Fibroblast of peridontal ligament (primary cell): ENCODE measurements at regions not wholly inside any gene's neighbourhood (a gene's known extent, or its start where the extent isn't known, plus 50 kb on each side); places are given as distances from the start of the nearest gene placed in this dataset.

Experiments
- DNase-seq: peaks from one replicate; pipeline ENCODE4 v3.0.0-alpha.2; 2010; ENCODE audit errors: extremely low read depth

DNA sequence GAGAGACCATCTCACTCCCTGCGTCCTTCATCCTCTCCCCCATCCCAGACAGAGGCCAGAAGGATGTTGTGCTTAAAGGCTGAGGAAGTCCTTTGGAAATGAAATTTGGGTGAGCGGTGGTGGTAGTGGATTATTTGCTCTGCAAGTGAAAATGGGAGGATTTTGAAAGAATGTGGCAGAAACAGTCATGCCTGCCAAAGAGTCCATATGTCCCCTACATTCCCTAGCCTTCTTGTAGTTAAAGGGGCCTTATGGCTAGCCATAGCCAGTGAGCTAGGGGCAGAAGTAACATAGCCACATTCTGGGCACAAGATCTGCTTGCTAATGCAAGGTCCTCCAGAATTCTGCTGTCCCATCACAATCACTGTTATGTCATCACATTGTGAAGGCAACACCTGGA lies 360.2 kb upstream of the TSHZ3 start:
- DNase-seq = no peak

DNA sequence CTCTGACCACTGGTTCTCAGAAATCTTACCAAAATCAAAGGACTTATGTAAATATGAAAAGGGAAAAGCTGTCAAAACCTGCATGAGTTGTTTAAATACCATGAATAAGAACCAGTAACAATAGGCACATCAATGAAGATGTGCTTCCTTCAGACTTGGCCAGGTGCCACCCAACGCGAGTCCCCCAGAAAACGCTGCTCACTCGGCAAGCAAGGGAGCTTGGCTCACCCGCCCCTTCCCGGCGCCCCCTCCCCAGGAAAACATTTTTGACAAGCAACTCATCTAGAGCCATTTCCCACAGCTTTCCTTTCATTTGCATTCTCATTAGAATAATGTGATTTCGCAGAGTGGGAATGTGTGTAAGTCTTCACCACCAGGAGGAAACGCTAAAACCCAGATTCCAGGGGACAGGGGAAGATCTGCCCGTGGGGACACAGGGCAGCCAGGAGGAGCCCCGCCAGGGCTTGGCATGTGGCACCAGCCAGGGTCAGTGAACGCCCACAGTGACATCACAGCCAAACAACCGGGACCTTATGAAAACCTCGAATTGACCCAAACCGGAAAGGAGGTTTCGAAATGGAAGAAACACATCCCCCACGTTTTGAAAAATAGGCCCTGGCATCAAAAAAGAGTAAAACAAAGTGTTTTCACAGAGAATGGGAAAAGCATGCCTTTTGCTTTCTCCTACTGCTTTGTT lies 366.2 kb upstream of the TSHZ3 start:
- DNase-seq = no peak

DNA sequence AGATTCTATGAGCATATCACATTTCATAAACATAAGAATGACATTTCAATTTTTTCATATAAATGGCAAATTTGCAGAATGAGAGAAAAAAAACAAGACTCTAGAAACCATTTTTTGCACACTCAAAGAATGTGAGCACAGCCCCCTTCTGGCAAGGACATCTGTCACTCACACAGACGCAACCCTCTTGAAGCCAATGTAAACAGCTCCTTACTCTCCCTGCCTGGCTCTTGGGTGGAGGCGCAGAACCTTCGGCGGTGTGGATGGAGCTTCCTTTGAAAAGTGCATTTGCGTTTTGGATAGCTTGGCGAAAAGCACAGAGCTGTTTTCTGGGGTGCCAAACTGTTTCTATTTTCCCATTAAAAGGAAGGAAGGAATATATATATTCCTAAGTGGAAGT lies 367.6 kb upstream of the TSHZ3 start:
- no peak for DNase-seq

DNA sequence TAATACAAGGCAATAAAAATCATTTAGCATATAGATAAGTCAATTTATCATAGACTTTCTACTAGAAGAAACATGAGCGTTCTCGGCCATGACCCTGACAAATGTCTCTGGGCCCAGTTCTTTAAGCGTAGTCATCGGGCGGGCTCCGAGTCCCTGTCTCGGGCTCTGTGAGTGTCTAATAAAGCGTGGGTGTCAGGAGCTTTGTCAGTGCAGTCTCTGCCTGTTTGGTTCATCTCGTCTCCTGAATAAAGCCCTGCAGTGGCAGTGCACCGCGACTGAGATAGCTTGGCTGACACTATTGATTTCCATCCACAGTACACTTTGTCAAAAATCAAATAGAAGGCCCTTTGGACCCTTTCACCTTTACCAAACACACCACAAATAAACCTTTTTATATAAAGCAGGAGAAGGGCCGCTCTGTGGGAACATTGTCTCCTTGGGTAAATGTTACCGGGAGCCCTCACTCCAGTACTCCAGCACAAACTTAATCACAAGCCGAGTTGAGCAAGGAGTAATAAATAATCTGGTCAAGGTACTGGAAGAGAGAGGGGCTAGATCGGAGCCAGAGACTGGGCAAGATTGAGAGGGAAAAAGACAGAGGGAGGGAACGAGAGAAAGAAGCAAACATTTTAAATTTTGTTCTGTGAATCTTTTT lies 368.2 kb upstream of the TSHZ3 start:
- DNase-seq = no peak

DNA sequence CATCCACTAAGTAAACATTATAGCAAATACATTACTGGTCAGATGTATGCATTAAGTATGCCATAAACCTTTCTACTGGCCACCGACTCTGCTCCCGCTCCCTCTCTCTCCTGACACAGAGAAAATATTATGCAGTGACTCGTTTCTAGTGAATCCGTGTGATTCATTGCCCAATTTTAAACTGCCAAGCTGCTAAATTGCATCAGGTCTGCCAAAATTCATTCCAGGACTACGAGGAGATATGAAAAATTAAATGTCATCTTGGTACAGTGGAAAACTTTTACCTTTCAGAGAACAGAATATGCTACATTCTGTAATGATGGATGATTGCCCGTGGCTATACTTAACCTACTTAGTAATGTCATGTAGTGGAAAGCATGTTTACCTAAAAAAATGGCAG lies 368.8 kb upstream of the TSHZ3 start:
- DNase-seq = no peak

DNA sequence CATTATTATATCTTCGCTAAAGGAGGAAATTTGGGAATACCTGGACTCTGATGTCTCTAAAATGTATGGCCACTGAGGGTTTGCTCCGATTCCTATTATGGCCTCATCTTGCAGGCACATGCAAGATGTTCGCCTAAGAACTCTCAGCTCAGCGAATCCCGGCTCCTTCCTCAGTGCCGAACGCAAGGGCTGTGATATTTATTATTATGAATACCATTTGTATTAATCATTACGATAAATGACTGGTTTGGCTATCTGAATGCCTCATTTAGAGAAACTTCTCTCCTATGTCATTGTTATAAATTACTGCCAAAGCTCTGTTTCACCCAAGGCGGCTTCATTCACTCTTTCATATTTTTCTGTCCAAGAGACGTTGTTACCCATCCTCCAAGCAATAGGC lies 369.7 kb upstream of the TSHZ3 start:
- no peak for DNase-seq

DNA sequence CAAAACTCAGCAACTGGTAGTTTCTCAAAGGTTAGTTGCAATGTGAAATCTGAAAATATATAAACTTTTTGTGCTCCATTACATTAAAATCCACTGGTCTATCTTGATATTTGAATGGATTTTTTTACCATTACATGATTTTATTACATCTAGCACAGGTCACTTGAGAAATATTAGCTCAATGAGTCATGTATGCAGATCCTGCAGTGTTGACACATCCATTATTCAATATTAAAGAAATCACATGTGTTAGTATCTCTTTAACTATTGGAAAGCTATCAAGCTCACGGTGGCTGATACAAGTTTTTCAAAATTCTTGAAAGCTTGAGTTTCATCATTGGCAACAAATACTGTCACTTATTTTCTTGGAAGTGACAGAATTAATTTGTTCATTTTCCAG lies 373.9 kb upstream of the TSHZ3 start:
- no peak for DNase-seq

DNA sequence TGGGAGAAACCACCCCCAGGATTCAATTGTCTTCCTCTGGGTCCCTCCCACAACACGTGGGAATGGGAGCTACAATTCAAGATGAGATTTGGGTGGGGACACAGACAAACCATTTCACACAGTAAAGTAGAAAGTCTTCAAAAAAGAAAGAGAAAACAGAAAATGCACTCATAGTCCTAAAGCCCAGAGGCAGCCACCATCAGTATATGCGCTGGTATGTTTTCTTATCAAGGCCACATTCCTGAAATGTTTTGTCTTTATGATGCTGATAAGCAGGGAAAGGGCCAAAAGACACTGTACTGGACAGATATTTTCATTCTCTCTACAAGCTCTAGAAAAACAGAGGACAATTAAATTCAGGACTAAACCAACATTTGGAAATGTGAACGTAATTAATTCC lies 375.8 kb upstream of the TSHZ3 start:
- DNase-seq = no peak

DNA sequence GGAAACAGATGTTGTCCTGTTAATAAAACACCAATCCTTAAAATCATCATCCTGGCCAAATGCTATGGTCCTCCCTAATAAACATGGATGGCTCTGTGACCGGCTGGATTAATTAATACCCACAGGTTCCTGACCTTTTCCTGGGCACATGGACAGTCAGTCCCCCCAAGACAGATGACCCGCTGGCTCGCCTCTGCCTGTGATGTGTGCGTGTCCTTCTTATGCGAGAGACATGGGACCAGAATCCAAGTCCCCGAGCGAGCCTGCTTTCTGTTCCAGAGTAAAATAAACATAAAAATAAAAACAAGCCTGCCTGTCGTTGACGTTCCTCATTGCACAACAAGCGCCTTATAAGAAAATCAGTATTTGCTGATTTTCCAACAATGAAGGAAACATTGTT lies 378.3 kb upstream of the TSHZ3 start:
- DNase-seq = no peak

DNA sequence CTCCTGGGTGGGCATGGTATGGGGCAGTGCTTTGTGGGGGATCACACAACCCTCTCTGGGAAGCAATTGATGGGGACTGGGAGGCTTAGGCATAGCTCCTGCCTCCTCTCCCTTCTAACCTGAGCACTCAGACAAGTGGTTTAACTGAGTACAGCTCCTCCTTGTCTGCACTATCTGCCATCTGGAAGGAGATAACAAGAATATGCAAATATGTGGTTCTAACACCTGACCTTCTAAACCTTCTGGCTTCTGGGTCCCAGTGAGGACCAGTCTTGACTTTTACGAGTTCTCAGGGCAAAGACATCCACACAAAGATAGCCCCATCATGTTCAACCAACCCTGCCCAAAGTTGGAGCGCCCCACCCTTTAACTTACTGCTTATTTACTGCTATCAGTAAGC lies 381.0 kb upstream of the TSHZ3 start:
- DNase-seq = no peak

DNA sequence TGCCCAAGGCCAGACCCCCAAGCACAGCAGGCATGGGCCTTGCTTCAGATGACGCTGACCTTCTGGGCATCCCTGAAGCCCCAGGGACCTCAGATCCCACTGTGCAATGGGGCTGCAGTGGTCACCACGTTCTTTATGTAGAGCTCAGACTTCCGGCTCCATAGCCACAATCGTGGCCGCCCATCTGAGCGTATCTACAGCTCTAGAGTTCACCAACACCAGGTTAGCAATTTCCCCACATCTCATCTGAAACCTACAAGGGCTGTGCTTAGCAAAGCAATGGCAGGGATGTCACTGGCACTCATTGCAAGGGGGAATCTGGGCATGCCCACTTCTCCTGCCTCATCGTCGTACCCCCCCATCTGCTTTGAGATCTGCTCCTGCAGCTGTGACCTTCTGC lies 384.4 kb upstream of the TSHZ3 start:
- DNase-seq = no peak

DNA sequence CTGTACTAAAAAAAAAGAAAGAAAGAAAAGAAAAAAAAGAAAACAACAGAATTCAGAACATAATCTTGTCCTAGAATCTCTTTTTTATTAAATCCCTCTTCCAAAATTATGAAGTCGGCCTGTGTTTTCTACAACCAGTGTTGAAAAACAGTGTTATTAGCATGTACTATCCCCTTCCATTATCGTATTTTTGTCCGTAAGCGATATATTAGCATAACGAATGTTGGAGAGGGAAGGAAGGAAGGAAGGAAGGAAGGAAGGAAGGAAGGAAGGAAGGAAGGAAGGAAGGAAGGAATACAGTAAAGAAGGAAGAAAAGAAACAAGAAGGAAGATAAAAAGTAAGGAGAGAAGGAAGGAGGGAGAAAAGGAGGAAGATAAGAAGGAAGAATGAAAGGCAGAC lies 393.0 kb upstream of the TSHZ3 start:
- no peak for DNase-seq

DNA sequence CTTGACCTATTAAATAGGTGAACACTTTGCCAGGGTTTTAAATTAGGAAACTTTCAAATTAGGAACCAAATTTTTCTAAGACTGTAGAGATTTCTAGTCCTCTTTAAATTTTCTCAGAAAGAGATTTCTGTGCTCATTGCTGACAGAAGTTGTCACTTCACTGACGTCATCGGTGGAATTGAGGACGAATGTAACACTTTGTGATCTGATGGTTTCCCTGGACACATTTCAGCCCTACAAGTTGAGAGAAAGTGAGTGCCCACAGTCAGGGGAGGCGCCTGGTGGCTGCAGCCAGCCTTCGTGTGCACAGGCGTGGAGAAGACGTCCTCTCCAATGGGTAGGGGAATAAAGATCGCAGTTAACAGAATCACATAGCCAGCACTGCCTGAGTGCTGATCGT lies 396.5 kb upstream of the TSHZ3 start:
- no peak for DNase-seq

DNA sequence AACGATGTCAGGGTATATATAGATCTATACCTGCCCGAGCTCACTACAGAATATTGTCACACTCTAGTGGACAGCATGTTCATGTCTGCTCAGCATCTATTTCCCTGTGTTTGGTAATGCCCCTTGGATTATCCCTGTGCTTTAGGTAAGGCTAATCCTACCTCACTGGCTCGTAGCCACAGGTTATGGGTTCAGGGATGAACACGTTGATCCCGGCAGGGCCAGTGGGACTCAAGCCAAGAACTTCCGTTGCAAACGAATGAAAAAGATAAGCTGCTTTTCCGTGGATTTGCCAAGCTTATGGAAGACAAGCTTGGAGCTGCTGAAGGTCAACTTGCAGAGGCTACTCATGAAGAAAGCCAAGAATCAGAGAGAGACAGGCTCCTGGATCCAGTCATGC lies 400.0 kb upstream of the TSHZ3 start:
- no peak for DNase-seq

DNA sequence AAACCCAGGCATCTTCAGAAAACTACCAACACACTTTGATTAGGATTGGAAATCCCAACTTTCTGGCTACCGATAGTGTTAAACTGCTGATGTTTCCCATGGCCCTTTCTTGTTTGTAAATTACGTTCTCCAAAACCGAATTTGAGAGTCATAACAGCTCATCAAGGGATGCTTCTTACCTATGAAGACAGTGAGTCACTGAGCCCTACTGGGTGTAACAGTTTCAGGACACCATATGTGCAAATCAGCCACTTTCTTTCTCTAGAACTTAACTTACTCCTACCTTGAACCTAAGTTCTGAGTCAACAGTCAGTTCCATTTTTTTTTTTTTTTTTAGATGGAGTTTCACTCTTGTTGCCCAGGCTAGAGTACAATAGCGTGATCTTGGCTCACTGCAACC lies 410.1 kb upstream of the TSHZ3 start:
- no peak for DNase-seq

DNA sequence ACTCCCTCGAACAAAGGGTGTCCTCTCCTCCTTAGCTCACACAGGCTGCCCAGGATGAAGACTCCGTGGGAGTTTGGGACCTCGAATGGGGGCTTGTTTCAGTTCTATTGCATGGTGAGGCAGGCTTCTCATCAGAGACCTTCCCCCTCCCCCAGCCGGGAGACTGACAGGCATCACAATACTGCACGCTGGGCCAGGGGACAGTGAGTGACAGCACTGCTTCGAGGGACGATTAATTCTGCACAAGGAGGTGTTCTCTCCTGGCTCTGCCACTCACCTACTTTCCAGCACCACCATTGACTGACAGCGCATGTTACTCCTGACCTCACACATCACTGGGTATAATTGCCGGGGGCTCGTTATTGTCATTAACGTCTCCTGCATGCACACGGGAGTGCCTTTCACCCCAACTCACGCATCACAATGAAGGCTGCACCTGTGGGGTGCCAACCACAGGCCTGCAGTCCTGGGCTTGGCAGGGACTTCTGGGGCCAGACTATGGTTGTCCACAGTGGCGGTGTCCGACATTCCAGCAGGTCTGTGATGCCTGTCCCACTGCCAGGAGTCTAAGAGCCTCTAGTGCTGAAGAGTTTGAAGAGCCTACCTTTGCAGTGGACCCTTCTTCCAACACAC lies 412.2 kb upstream of the TSHZ3 start:
- DNase-seq = no peak

DNA sequence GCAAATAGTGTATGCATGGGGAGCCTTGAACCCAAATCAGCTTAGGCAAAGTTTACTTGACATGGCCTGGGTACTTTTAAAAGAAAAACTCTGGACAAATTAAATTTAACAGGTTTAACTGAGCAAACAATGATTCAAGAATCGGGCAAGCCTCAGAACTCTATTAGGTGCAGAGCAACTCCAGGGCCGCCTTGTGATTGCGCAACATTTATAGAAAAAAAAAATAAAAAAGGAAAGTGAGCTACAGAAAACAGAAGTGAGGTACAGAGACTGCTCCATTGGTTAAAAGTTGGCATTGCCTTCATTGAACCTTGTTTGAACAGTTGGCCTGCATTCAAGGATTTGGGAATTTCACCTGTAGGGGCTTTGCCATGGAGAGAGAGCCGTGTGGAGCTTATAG lies 421.0 kb upstream of the TSHZ3 start:
- no peak for DNase-seq

DNA sequence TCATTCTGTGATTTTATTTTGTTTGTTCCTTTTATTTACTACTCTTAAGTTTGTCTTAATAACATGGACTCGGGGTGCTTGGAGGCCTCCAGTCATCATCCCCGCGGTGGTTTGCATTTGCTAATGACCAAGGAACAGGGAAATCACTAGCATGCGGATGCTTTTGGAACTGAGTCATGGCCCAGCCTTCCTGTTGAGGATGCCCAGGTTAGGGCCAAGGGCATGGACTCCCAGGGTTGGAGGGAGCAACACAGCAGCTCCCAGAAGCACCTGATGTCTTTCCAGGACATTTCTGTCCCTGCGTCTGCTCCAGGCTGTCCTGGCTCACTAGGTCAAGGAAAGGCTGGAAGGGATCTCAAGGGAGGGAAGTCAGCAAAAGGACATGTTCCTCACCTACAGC lies 423.7 kb upstream of the TSHZ3 start:
- no peak for DNase-seq

DNA sequence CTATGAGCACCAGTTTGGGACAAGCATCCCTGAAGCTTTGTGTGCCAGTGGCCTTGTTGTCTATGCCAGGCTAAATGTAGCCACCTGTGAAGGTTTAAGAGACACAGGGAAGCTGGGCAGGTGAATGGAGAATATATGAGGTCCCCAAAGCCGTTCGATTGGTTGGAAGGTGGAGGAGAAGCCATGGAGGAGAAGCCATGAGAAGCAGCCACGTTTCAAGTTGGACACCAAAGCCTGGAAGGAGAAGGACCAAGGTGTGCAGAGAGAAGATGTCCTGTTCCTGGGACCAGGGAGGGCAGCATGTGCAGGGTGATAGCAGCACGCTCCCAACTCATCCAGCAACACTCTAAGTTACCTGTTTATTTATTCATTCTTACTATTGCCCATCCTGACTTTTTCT lies 432.3 kb upstream of the TSHZ3 start:
- DNase-seq = no peak

DNA sequence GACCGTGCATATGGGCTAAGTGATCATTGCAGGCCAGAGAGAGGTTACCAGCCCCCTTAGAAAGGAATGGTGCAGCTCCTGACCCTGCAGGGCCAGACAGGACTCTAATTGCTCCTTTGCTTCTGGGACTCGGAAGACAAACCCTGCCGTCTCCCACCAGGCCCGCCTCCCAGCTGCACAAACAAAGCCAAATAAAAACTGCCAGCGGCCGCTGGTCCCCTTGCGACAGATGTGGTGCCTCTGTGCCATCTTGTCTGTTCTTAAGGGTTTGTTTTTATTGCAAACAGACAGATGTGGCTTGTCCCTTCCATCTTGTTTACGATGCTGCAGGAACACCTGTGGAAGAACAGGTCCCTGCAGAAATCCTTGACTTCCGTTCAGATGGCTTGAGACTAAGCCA lies 434.4 kb upstream of the TSHZ3 start:
- DNase-seq = no peak

DNA sequence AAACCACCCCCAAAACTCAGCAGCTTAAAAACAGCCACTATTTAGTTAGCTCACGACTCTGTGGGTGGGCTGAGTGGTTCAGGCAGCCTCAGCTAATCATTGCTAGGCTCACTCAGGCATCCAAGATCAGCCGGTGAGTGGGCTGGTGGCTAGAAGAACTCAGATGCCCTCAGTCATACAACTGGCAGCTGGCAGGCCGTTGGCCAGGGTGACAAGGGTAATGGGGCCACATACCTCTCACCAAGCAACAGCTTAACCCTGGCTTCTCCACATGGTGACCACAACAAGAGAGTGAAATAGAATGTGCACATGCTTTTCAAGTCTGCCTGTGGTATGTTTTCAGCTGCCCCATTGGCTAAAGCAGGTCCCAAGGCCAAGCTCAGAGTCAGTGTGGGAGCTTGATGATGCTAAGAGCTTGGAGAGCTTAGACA lies 435.4 kb upstream of the TSHZ3 start:
- no peak for DNase-seq

DNA sequence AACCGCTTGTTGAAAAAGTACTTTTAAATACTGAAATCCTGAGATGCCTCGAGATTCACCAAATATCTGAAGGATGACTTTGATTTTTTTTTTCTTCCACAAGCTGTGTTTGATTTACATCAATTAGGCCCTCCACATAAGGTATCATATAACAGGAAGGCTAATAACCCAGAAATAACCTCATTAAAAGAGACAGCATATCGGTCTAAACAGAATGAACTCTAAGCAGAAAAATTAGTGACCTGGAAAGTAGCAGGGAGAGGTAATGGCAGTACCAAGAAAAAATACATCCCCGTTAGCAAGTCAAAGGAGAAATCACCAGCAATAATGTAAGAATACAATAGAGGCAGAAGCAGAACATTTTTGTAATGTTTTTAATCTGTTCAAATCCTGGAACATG lies 452.4 kb upstream of the TSHZ3 start:
- no peak for DNase-seq

DNA sequence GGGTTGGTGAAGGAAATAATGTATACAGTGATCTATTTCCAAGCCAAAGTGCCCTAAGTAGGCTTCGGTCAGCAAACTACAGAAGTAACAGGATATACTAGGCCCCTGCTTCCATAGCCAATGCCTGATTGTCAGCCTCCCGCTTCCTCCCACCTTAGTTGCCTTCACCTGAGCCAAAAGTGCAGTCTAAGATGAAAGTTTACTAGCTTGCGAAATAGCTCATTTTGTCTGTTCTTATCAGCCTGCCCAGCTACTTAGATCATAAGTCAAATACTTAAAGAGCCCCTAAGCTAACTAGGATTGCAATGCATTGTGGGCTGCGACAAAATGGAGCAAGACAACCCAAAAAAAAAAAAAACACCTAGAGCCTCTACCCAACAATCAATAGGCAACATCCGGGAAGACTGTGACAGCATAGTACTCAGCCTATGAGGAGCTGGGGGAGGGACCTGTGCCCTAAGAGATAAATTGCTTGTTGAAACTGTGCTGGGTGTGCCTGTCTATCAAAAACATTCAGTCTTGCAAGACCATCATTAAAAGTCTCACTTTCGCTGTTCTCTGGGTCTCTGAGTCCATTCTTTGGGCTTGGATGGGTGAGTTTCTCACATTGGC lies 454.7 kb upstream of the TSHZ3 start:
- DNase-seq = no peak
